CD4-positive, CD25-positive, alpha-beta regulatory T cell (primary cell): ENCODE measurements at regions not wholly inside any gene's neighbourhood (a gene's known extent, or its start where the extent isn't known, plus 50 kb on each side); places are given as distances from the start of the nearest gene placed in this dataset.

ENCODE experiments used
- ATAC-seq, 2 donors: fragments of 150-1000 bp; cut with Tn5 transposase; one replicate each; pipeline ENCODE4 v1.10.0; 2021; ENCODE audit warnings: low read depth in 2 of 2, moderate number of reproducible peaks in 2 of 2, moderate library complexity in 1 of 2
- DNase-seq, 3 donors: peaks; one replicate each; pipeline versions ENCODE4 v3.0.0 to v3.0.0-alpha.2; 2012 to 2022; ENCODE audit warnings: mixed read lengths in 1 of 3
- H3K27ac ChIP-seq: one replicate; pipeline ENCODE4 v1.7.0; 2013; ENCODE audit warnings: mild to moderate bottlenecking, low read length; ENCODE audit not compliant: insufficient read depth, poor library complexity, severe bottlenecking
- H3K27me3 ChIP-seq: one replicate; pipeline ENCODE4 v1.7.0; 2013; ENCODE audit warnings: low read length; ENCODE audit not compliant: control insufficient read depth, insufficient read depth
- H3K36me3 ChIP-seq: one replicate; pipeline ENCODE4 v1.7.0; 2013; ENCODE audit warnings: mild to moderate bottlenecking, low read length, moderate library complexity; ENCODE audit not compliant: control insufficient read depth, insufficient read depth
- H3K4me1 ChIP-seq: 2 replicates; pipeline ENCODE4 v1.7.0; 2013; ENCODE audit warnings: mild to moderate bottlenecking, low read length; ENCODE audit not compliant: insufficient read depth, control insufficient read depth, poor library complexity, severe bottlenecking
- H3K4me3 ChIP-seq: one replicate; pipeline ENCODE4 v1.7.0; 2013; ENCODE audit warnings: low read depth, mild to moderate bottlenecking, low read length, moderate library complexity
- H3K9me3 ChIP-seq, 2 experiments: 1 replicate in 1 of 2; 2 replicates in 1 of 2; pipeline ENCODE4 v1.7.0; 2013; ENCODE audit warnings: low read length in 2 of 2, mild to moderate bottlenecking in 1 of 2, moderate library complexity in 1 of 2; ENCODE audit not compliant: control insufficient read depth in 2 of 2
- H3K27ac Mint-ChIP-seq, 3 donors: one replicate each; pipeline ENCODE4 v1.8.0; 2020 to 2022; ENCODE audit warnings: mild to moderate bottlenecking in 3 of 3, mixed read lengths in 3 of 3, moderate library complexity in 2 of 3
- H3K27me3 Mint-ChIP-seq: one replicate; pipeline ENCODE4 v1.8.0; 2022; ENCODE audit warnings: mild to moderate bottlenecking, mixed read lengths
- H3K36me3 Mint-ChIP-seq: one replicate; pipeline ENCODE4 v1.8.0; 2020; ENCODE audit warnings: mixed read lengths
- H3K4me1 Mint-ChIP-seq, 4 donors: one replicate each; pipeline ENCODE4 v1.8.0; 2020 to 2022; ENCODE audit warnings: mixed read lengths in 4 of 4, mild to moderate bottlenecking in 1 of 4
- H3K4me3 Mint-ChIP-seq, 4 donors: one replicate each; pipeline ENCODE4 v1.8.0; 2020 to 2022; ENCODE audit warnings: mild to moderate bottlenecking in 4 of 4, mixed read lengths in 4 of 4, moderate library complexity in 3 of 4
- H3K9me3 Mint-ChIP-seq, 7 donors: one replicate each; pipeline ENCODE4 v1.8.0; 2020 to 2022; ENCODE audit warnings: mixed read lengths in 7 of 7, mild to moderate bottlenecking in 3 of 7, moderate library complexity in 2 of 7

GRCh38 chr3:18113417-18113816 lies 311.7 kb downstream of the SATB1 start:
- Histone ChIP-seq H3K27ac (no peak overlapping the region), H3K4me1 (no peaks in the 10 kb centered on the region)
- ATAC-seq: no peak

DNA sequence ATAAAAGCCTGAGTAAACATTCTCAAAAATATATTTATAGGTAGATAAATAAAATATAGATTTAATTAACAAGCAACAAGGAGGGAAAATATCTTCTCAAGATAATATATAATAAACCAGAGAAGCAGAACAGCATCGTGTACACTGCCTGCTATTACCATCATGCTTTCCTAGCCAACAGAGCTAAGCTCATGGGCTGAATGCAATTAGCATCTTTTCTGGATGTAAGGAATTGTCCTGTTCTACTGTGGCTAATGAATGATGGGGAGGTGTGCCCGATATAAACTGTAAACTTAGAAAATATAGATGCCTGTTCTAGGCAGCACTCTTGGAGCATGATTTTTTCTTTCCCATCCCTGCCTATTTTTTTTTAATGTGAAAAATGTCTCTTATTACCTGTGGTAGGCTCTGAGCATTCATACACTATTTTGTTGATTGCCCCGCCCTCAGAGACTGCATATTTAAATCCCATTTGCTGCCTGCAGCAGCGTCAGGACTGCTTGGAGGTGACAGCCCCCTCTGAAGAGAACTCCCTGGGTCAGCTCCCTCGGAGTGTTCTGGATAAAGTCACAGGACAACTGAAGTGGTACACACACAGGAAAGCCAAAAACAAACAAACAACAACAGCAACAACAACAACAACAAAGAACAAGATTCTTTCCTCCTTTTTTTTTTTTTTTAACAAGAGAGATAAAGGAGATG lies 312.3 kb downstream of the SATB1 start:
- Histone ChIP-seq H3K4me1 (no peaks in the 10 kb centered on the region), H3K9me3 (no peaks in the 10 kb centered on the region), H3K27me3 (no peaks in the 10 kb centered on the region), H3K27ac (no peak overlapping the region), H3K36me3 (no peaks in the 10 kb centered on the region), H3K4me3 (no peak overlapping the region)
- peaks cover 0 to 2% (median 0%) of the 10 kb centered on the region in 7 donors for H3K9me3 Mint-ChIP-seq
- H3K4me3 Mint-ChIP-seq: no peak overlapping the region
- H3K27me3 Mint-ChIP-seq: no peaks in the 10 kb centered on the region
- DNase-seq: no peak
- H3K4me1 Mint-ChIP-seq: peaks cover 0 to 5% (median 0%) of the 10 kb centered on the region in 4 donors
- no peak overlapping the region for H3K27ac Mint-ChIP-seq
- ATAC-seq: no peak
- H3K36me3 Mint-ChIP-seq: no peaks in the 10 kb centered on the region

More at GRCh38 chr3:18113417-18113816, 311.7 kb downstream of the SATB1 start:
- Histone ChIP-seq H3K4me3 (no peak overlapping the region), H3K36me3 (no peaks in the 10 kb centered on the region), H3K27me3 (no peaks in the 10 kb centered on the region), H3K9me3 (no peaks in the 10 kb centered on the region)
- Mint-ChIP-seq H3K36me3 (no peaks in the 10 kb centered on the region), H3K9me3 (peaks cover 0 to 2% (median 0%) of the 10 kb centered on the region in 7 donors), H3K27ac (no peak overlapping the region), H3K4me3 (no peak overlapping the region), H3K27me3 (no peaks in the 10 kb centered on the region), H3K4me1 (peaks cover 0 to 5% (median 0%) of the 10 kb centered on the region in 4 donors)
- no peak for DNase-seq

DNA sequence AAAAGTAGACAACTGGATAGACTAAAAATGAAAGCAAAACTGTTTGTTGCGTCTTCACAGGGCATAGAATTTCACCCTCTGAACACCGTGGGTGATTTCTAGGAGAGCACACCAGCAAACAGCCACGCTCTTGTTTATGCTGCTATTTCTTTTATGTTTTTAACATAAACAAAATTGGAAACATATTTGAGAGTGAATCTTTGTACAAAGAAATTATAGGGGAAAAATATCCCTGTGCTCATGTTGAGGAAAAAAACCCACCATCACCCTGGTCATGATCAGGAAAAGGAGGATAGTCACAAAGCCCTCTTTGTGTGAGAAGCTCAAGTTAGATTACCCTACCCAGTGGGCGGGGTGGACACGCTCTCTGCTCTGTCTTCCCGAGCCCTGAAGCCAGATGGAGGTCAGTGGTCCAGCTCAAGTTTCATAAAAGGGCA lies 313.3 kb downstream of the SATB1 start:
- no peaks in the 10 kb centered on the region for H3K9me3 ChIP-seq
- peaks cover 0 to 5% (median 0%) of the 10 kb centered on the region in 4 donors for H3K4me1 Mint-ChIP-seq
- H3K27me3 Mint-ChIP-seq: no peaks in the 10 kb centered on the region
- H3K4me1 ChIP-seq: no peaks in the 10 kb centered on the region
- H3K27ac Mint-ChIP-seq: no peak overlapping the region
- peak overlapping the region; percentile 51 for H3K4me3 ChIP-seq
- H3K9me3 Mint-ChIP-seq: peaks cover 0 to 2% (median 0%) of the 10 kb centered on the region in 7 donors
- H3K36me3 Mint-ChIP-seq: no peaks in the 10 kb centered on the region
- DNase-seq (peak in 1 of 3 donors; percentile 37), ATAC-seq (no peak)
- peak overlapping the region in 2 of 4 donors; percentile 21 to 36 for H3K4me3 Mint-ChIP-seq
- H3K27me3 ChIP-seq: no peaks in the 10 kb centered on the region
- H3K36me3 ChIP-seq: no peaks in the 10 kb centered on the region
- no peak overlapping the region for H3K27ac ChIP-seq

GRCh38 chr3:18103591-18103990 lies 321.5 kb downstream of the SATB1 start:
- Histone ChIP-seq H3K27me3 (no peaks in the 10 kb centered on the region), H3K4me3 (no peak overlapping the region), H3K27ac (no peak overlapping the region), H3K9me3 (no peaks in the 10 kb centered on the region), H3K4me1 (no peaks in the 10 kb centered on the region), H3K36me3 (no peaks in the 10 kb centered on the region)
- DNase-seq (no peak), ATAC-seq (no peak)
- Mint-ChIP-seq H3K4me1 (no peaks in the 10 kb centered on the region), H3K9me3 (peaks cover 0 to 6% (median 2%) of the 10 kb centered on the region in 7 donors), H3K27ac (no peak overlapping the region), H3K27me3 (peaks cover 6% of the 10 kb centered on the region), H3K4me3 (no peak overlapping the region), H3K36me3 (no peaks in the 10 kb centered on the region)

DNA sequence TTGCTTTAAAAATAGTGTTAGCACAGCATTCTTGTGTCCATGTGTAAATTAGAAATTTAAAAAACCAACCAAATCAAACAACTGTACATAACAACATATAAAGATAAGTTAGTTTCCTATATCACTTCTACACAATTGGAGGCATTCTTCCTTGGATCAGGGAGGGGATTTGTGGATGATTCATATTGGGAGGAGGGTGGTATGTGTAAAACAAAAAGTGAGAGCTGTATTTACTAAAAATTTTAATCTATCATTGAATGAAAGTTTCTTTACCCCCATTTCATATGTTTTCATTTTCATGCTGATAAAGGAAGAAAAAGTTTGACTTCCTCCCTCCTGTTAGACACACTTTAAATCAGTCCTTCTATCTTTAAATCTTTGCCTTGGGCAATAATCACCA lies 325.0 kb downstream of the SATB1 start:
- DNase-seq (no peak), ATAC-seq (no peak)
- H3K9me3 ChIP-seq: no peaks in the 10 kb centered on the region
- Mint-ChIP-seq H3K4me1 (no peaks in the 10 kb centered on the region), H3K27me3 (peaks cover 6% of the 10 kb centered on the region), H3K4me3 (no peak overlapping the region), H3K27ac (no peak overlapping the region), H3K36me3 (no peaks in the 10 kb centered on the region), H3K9me3 (peaks cover 0 to 14% (median 4%) of the 10 kb centered on the region in 7 donors)
- H3K36me3 ChIP-seq: no peaks in the 10 kb centered on the region
- H3K4me3 ChIP-seq: no peak overlapping the region
- H3K27me3 ChIP-seq: no peaks in the 10 kb centered on the region
- no peak overlapping the region for H3K27ac ChIP-seq
- no peaks in the 10 kb centered on the region for H3K4me1 ChIP-seq

DNA sequence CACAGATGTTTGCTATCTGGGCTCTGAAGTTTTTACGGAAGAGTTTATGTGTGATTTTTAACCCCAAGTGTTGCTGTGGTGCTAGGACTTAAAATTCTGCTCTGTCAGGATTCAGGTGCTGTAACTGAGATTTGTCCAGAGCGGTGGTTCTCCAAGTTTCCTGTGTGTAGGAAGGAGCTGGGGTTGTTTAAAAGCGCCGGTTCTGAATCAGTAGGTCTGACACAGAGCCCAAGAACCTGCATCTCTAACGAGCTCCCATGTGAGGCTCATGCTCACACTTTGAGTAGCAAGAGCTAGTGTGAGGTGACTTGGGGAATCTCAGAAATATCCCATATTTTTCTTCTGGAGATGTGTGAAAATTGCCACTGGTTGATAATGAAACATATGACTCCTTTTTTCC lies 325.5 kb downstream of the SATB1 start:
- Mint-ChIP-seq H3K27me3 (peaks cover 3% of the 10 kb centered on the region), H3K4me1 (no peaks in the 10 kb centered on the region), H3K4me3 (no peak overlapping the region), H3K27ac (no peak overlapping the region), H3K9me3 (peaks cover 0 to 14% (median 4%) of the 10 kb centered on the region in 7 donors), H3K36me3 (no peaks in the 10 kb centered on the region)
- no peaks in the 10 kb centered on the region for H3K9me3 ChIP-seq
- no peak overlapping the region for H3K4me3 ChIP-seq
- H3K27ac ChIP-seq: no peak overlapping the region
- DNase-seq: no peak
- no peaks in the 10 kb centered on the region for H3K27me3 ChIP-seq
- H3K4me1 ChIP-seq: no peaks in the 10 kb centered on the region
- ATAC-seq: no peak
- no peaks in the 10 kb centered on the region for H3K36me3 ChIP-seq

DNA sequence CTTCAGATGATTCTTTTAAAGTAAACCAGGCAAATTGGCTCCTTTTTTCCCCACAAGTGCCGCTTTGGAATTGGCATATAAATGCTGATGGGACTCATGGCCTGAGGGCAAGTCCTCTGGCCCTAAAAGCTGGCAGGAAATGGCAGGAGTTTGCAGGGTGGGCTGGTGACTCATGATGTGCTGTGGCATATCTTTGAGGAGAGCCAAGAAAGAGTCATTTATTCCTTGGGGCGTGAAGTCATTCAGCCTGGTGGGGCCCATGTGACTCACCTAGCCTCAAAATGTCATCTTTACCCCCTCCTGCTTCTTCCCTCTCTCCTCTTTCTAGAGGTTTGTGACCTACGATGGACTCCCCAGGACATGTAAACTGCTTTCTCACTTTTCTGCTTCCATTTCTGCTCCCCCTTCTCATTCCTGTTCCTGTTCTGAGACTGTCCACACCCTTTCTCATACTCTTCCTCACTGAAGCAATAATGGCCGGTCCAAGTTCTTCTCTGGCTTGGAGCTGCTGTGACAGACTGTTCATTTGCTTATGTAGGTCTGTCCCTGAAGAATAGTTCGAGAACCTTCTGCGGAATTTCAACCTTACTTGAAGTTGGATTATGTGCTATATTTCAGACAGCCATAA lies 326.1 kb downstream of the SATB1 start:
- no peak overlapping the region for H3K27ac Mint-ChIP-seq
- no peaks in the 10 kb centered on the region for H3K4me1 ChIP-seq
- no peaks in the 10 kb centered on the region for H3K4me1 Mint-ChIP-seq
- ATAC-seq (peak; percentile 18 to 28), DNase-seq (no peak)
- no peaks in the 10 kb centered on the region for H3K27me3 Mint-ChIP-seq
- H3K36me3 ChIP-seq: no peaks in the 10 kb centered on the region
- H3K9me3 Mint-ChIP-seq: peaks cover 0 to 14% (median 4%) of the 10 kb centered on the region in 7 donors
- no peak overlapping the region for H3K4me3 ChIP-seq
- no peak overlapping the region for H3K27ac ChIP-seq
- no peak overlapping the region for H3K4me3 Mint-ChIP-seq
- no peaks in the 10 kb centered on the region for H3K36me3 Mint-ChIP-seq
- H3K27me3 ChIP-seq: no peaks in the 10 kb centered on the region
- H3K9me3 ChIP-seq: no peaks in the 10 kb centered on the region

DNA sequence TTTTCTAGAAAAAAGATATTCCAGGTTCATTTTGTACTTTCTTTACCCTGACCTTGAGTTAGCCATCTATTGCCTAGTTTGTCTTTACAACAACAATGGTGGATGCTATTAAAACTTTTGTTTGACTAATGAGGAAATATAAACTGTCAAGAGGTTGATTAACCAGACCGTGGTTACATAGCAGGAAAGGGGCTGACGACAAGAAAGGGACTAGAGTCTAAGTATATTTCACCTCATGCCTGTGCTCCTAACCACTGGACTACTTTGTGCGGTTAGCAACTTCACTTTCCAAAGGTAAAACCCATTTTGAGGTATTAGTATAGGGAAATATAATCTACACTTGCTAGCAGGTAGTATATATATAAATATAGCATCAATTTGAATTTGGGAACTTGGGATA lies 327.1 kb downstream of the SATB1 start:
- Mint-ChIP-seq H3K4me1 (no peaks in the 10 kb centered on the region), H3K9me3 (peaks cover 0 to 14% (median 4%) of the 10 kb centered on the region in 7 donors), H3K36me3 (no peaks in the 10 kb centered on the region), H3K27ac (no peak overlapping the region), H3K27me3 (no peaks in the 10 kb centered on the region), H3K4me3 (no peak overlapping the region)
- H3K36me3 ChIP-seq: no peaks in the 10 kb centered on the region
- DNase-seq (no peak), ATAC-seq (no peak)
- no peaks in the 10 kb centered on the region for H3K27me3 ChIP-seq
- H3K4me1 ChIP-seq: no peaks in the 10 kb centered on the region
- H3K9me3 ChIP-seq: no peaks in the 10 kb centered on the region
- no peak overlapping the region for H3K27ac ChIP-seq
- no peak overlapping the region for H3K4me3 ChIP-seq
